Prostate gland (tissue), 2 donors: ENCODE measurements at regions not wholly inside any gene's neighbourhood (a gene's known extent, or its start where the extent isn't known, plus 50 kb on each side); places are given as distances from the start of the nearest gene placed in this dataset.

ENCODE experiments used
- CTCF ChIP-seq, 4 experiments: fragments of 200-600 bp in 2 of 4; fragments of 450-650 bp in 2 of 4; sonication (generic) in 2 of 4; IDR thresholded peaks; 1 replicate in 3 of 4; 2 replicates in 1 of 4; pipeline ENCODE4 v1.5.1; 2016 to 2019; ENCODE audit warnings: antibody characterized with exemption in 4 of 4, mild to moderate bottlenecking in 2 of 4, moderate library complexity in 2 of 4
- POLR2A ChIP-seq: fragments of 450-650 bp; IDR thresholded peaks from one replicate; pipeline ENCODE4 v1.6.1; 2016; ENCODE audit warnings: antibody characterized with exemption, mild to moderate bottlenecking
- POLR2AphosphoS5 ChIP-seq: sonication (generic); formaldehyde crosslinking; IDR thresholded peaks from one replicate; pipeline ENCODE4 v1.6.1; 2017; ENCODE audit warnings: antibody characterized with exemption

GRCh38 chr12:24701343-24701742, 247.6 kb downstream of the BCAT1 start:
- no peak for TF ChIP-seq CTCF (IDR thresholded peaks at IDR 0.05)
- TF ChIP-seq POLR2A, result no peak
- TF ChIP-seq POLR2AphosphoS5, result no peak
